HCT116 (cell line): ENCODE measurements at regions not wholly inside any gene's neighbourhood (a gene's known extent, or its start where the extent isn't known, plus 50 kb on each side); places are given as distances from the start of the nearest gene placed in this dataset.

ENCODE experiments used
- ATAC-seq: fragments of 200-7000 bp; cut with Tn5 transposase; 2 replicates; pipeline ENCODE4 v1.9.1; 2020; ENCODE audit warnings: mild to moderate bottlenecking, moderate library complexity
- BruUV-seq: library from RNA; stranded (reverse); fragments of 400-500 nt; replicated peaks from 2 replicates; lab custom pipeline; 2021; lab: Mats Ljungman, UMichigan
- CTCF ChIA-PET: fragments of 300-600 bp; sonication (Branson Sonifier 250); formaldehyde crosslinking; loops from one replicate; lab custom pipeline; 2021; ENCODE audit warnings: antibody characterized with exemption; lab: Charles Lee
- POLR2A ChIA-PET: fragments of 300-600, 350-600 bp; sonication (Branson Sonifier 250); formaldehyde crosslinking; loops from one replicate; lab custom pipeline; 2021; ENCODE audit warnings: antibody characterized with exemption; lab: Charles Lee
- RAD21 ChIA-PET, 2 experiments: fragments of 300-600 bp; sonication (Branson Sonifier 250); formaldehyde crosslinking; loops; one replicate each; lab custom pipeline; 2023; ENCODE audit warnings: low total read pairs in 2 of 2; ENCODE audit not compliant: uncharacterized antibody in 2 of 2, unreplicated experiment in 2 of 2, low non-redundant PET in 1 of 2; lab: Charles Lee
- DNase-seq: peaks from one replicate; pipeline ENCODE4 v3.0.0-alpha.2; 2010; ENCODE audit warnings: low read depth, low spot score
- H2AFZ ChIP-seq: fragments of 200-600 bp; shearing (Covaris generic), sonication (generic); 2 replicates; pipeline ENCODE4 v1.6.1; 2017; ENCODE audit warnings: low read depth, mixed run types, mixed read lengths, antibody characterized with exemption, low read length; ENCODE audit not compliant: poor library complexity, severe bottlenecking
- H3K27ac ChIP-seq: 2 replicates; pipeline ENCODE4 v1.5.1; 2012; ENCODE audit warnings: low read depth, low read length
- H3K27me3 ChIP-seq: fragments of 200-600 bp; sonication (generic); 2 replicates; pipeline ENCODE4 v1.6.1; 2016; ENCODE audit warnings: mixed run types, low read length, mixed read lengths; ENCODE audit not compliant: insufficient read depth
- H3K36me3 ChIP-seq, 2 experiments: fragments of 200-500 bp in 1 of 2; fragments of 200-600 bp in 1 of 2; sonication (Bioruptor generic) in 1 of 2; sonication (generic) in 1 of 2; 2 replicates each; pipeline versions ENCODE4 v1.5.1 to v1.6.1; 2014 to 2016; ENCODE audit warnings: low read length in 2 of 2, inconsistent platforms in 1 of 2, mixed read lengths in 1 of 2, mixed run types in 1 of 2; ENCODE audit not compliant: insufficient read depth in 2 of 2, control insufficient read depth in 1 of 2
- H3K4me1 ChIP-seq, 2 experiments: fragments of 200-600 bp in 1 of 2; sonication (generic) in 1 of 2; 2 replicates each; pipeline versions ENCODE4 v1.5.1 to v1.6.1; 2012 to 2017; ENCODE audit warnings: low read length in 2 of 2, inconsistent platforms in 1 of 2, mild to moderate bottlenecking in 1 of 2, mixed read lengths in 1 of 2, mixed run types in 1 of 2, moderate library complexity in 1 of 2; ENCODE audit not compliant: insufficient read depth in 2 of 2, control insufficient read depth in 1 of 2
- H3K4me2 ChIP-seq: fragments of 200-600 bp; sonication (generic); 2 replicates; pipeline ENCODE4 v1.6.1; 2017; ENCODE audit warnings: mixed run types, low read length, mixed read lengths
- H3K4me3 ChIP-seq, 2 experiments: fragments of 200-600 bp in 1 of 2; sonication (generic) in 1 of 2; replicated peaks in 1 of 2; 2 replicates each; pipeline ENCODE4 v1.5.1; 2011 to 2016; ENCODE audit warnings: low read length in 2 of 2, control low read depth in 1 of 2, low read depth in 1 of 2, mild to moderate bottlenecking in 1 of 2, mixed read lengths in 1 of 2, mixed run types in 1 of 2
- H3K79me2 ChIP-seq: fragments of 200-600 bp; sonication (generic); 2 replicates; pipeline ENCODE4 v1.6.1; 2017; ENCODE audit warnings: mild to moderate bottlenecking, mixed run types, low read length, moderate library complexity, mixed read lengths; ENCODE audit not compliant: insufficient read depth
- H3K9ac ChIP-seq: fragments of 200-600 bp; sonication (generic); 2 replicates; pipeline ENCODE4 v1.6.1; 2016; ENCODE audit warnings: low read length, mixed read lengths
- H3K9me2 ChIP-seq: fragments of 200-600 bp; sonication (generic), shearing (Covaris generic); 2 replicates; pipeline ENCODE4 v1.6.1; 2017; ENCODE audit warnings: mixed run types, mild to moderate bottlenecking, moderate library complexity; ENCODE audit not compliant: insufficient read depth
- H3K9me3 ChIP-seq, 2 experiments: fragments of 200-500 bp in 1 of 2; fragments of 200-600 bp in 1 of 2; sonication (Bioruptor generic) in 1 of 2; sonication (generic) in 1 of 2; 2 replicates each; pipeline ENCODE4 v1.6.1; 2014 to 2017; ENCODE audit warnings: low read length in 2 of 2, mixed read lengths in 2 of 2, inconsistent platforms in 1 of 2, low read depth in 1 of 2, mild to moderate bottlenecking in 1 of 2, mixed run types in 1 of 2, moderate library complexity in 1 of 2; ENCODE audit not compliant: control insufficient read depth in 1 of 2, insufficient read depth in 1 of 2
- H4K20me1 ChIP-seq: fragments of 200-600 bp; sonication (generic), shearing (Covaris generic); 2 replicates; pipeline ENCODE4 v1.6.1; 2017; ENCODE audit warnings: mixed run types, mild to moderate bottlenecking, moderate library complexity; ENCODE audit not compliant: insufficient read depth
- CBX3 ChIP-seq: IDR thresholded peaks from 2 replicates; pipeline ENCODE4 v1.6.1; 2012; ENCODE audit warnings: low read depth
- CEBPB ChIP-seq: IDR thresholded peaks from 2 replicates; pipeline ENCODE4 v1.6.1; 2012; ENCODE audit warnings: low read depth
- EGR1 ChIP-seq: IDR thresholded peaks from 2 replicates; pipeline ENCODE4 v1.6.1; 2012; ENCODE audit warnings: low read depth
- ELF1 ChIP-seq: IDR thresholded peaks from 2 replicates; pipeline ENCODE4 v1.6.1; 2012; ENCODE audit warnings: low read depth, borderline replicate concordance
- EZH2 ChIP-seq: fragments of 200-600 bp; sonication (generic); IDR thresholded peaks from 2 replicates; pipeline ENCODE4 v1.6.1; 2017; ENCODE audit warnings: antibody characterized with exemption, mixed run types
- FOSL1 ChIP-seq: IDR thresholded peaks from 2 replicates; pipeline ENCODE4 v1.6.1; 2012; ENCODE audit warnings: low read depth
- JUND ChIP-seq: IDR thresholded peaks from 2 replicates; pipeline ENCODE4 v1.6.1; 2012
- MAX ChIP-seq: IDR thresholded peaks from 2 replicates; pipeline ENCODE4 v1.6.1; 2012
- POLR2A ChIP-seq: IDR thresholded peaks from 2 replicates; pipeline ENCODE4 v1.7.0; 2011; ENCODE audit warnings: borderline replicate concordance; ENCODE audit not compliant: insufficient read depth, insufficient read length; ENCODE audit errors: extremely low read depth
- POLR2AphosphoS5 ChIP-seq: IDR thresholded peaks from 2 replicates; pipeline ENCODE4 v1.6.1; 2011; ENCODE audit warnings: mild to moderate bottlenecking, low read depth, low read length, moderate library complexity
- RAD21 ChIP-seq: IDR thresholded peaks from 2 replicates; pipeline ENCODE4 v1.6.1; 2012; ENCODE audit warnings: low read depth, mild to moderate bottlenecking
- SIN3A ChIP-seq: IDR thresholded peaks from 2 replicates; pipeline ENCODE4 v1.6.1; 2012; ENCODE audit warnings: low read depth
- SP1 ChIP-seq: IDR thresholded peaks from 2 replicates; pipeline ENCODE4 v1.6.1; 2012; ENCODE audit warnings: low read depth
- SRF ChIP-seq: IDR thresholded peaks from 2 replicates; pipeline ENCODE4 v1.6.1; 2012; ENCODE audit warnings: low read depth
- TCF7L2 ChIP-seq: IDR thresholded peaks from 2 replicates; pipeline ENCODE4 v1.7.0; 2011; ENCODE audit warnings: borderline replicate concordance, inconsistent platforms; ENCODE audit not compliant: insufficient read depth, insufficient read length; ENCODE audit errors: extremely low read depth
- YY1 ChIP-seq: IDR thresholded peaks from 2 replicates; pipeline ENCODE4 v1.6.1; 2011; ENCODE audit warnings: low read length, low read depth, moderate library complexity, mild to moderate bottlenecking; ENCODE audit not compliant: insufficient replicate concordance; ENCODE audit errors: extremely low read depth
- ZBTB33 ChIP-seq: IDR thresholded peaks from 2 replicates; pipeline ENCODE4 v1.6.1; 2011; ENCODE audit warnings: mild to moderate bottlenecking, low read length, moderate library complexity; ENCODE audit not compliant: insufficient replicate concordance; ENCODE audit errors: extremely low read depth
- ZFX ChIP-seq: fragments of 450-650 bp; IDR thresholded peaks from 2 replicates; pipeline ENCODE4 v1.6.1; 2017
- intact Hi-C: fragments of 100-400 bp; cut with micrococcal nuclease; formaldehyde crosslinking; loops from 2 replicates; pipeline ENCODE4 v1.10.0; 2022
- TF ChIP-seq, protein P1 (sequence below), 3 experiments: fragments of 200-600 bp in 1 of 3; sonication (generic) in 1 of 3; IDR thresholded peaks in 2 of 3; conservative IDR thresholded peaks in 1 of 3; 2 replicates each; pipeline ENCODE4 v1.5.1; 2012 to 2017; ENCODE audit warnings: low read depth in 2 of 3, low read length in 2 of 3, antibody characterized with exemption in 1 of 3, borderline replicate concordance in 1 of 3, control low read depth in 1 of 3, mild to moderate bottlenecking in 1 of 3, mixed read lengths in 1 of 3, mixed run types in 1 of 3, moderate library complexity in 1 of 3; ENCODE audit not compliant: insufficient read depth in 1 of 3
- TF ChIP-seq, protein P2 (sequence below): IDR thresholded peaks from 2 replicates; pipeline ENCODE4 v1.6.1; 2012

GRCh38 chr7:88490161-88490560 is 183.5 kb upstream of the STEAP4 start (continued):
- TF ChIP-seq ZBTB33 (no peak), CEBPB (no peak), RAD21 (no peak), YY1 (no peak), POLR2AphosphoS5 (no peak), JUND (no peak)
- TF ChIP-seq, all 23 proteins: peak for 0

GRCh38 chr7:88485821-88486220 is 179.1 kb upstream of the STEAP4 start:
- no peaks in the 10 kb centered on the region for H3K36me3 ChIP-seq
- POLR2A ChIA-PET, result no interaction called here
- TF ChIP-seq, protein P1, sequence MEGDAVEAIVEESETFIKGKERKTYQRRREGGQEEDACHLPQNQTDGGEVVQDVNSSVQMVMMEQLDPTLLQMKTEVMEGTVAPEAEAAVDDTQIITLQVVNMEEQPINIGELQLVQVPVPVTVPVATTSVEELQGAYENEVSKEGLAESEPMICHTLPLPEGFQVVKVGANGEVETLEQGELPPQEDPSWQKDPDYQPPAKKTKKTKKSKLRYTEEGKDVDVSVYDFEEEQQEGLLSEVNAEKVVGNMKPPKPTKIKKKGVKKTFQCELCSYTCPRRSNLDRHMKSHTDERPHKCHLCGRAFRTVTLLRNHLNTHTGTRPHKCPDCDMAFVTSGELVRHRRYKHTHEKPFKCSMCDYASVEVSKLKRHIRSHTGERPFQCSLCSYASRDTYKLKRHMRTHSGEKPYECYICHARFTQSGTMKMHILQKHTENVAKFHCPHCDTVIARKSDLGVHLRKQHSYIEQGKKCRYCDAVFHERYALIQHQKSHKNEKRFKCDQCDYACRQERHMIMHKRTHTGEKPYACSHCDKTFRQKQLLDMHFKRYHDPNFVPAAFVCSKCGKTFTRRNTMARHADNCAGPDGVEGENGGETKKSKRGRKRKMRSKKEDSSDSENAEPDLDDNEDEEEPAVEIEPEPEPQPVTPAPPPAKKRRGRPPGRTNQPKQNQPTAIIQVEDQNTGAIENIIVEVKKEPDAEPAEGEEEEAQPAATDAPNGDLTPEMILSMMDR (IDR thresholded peaks at IDR 0.05 in 2 of 3, conservative IDR thresholded peaks at IDR 0.05 in 1 of 3; ENCODE audit: borderline replicate concordance in 1 of 3, insufficient read depth in 1 of 3, low read depth in 2 of 3, low read length in 2 of 3), result no peak
- TF ChIP-seq FOSL1, result no peak
- TF ChIP-seq MAX, result no peak
- no peak for TF ChIP-seq SIN3A
- no peak for TF ChIP-seq TCF7L2
- TF ChIP-seq, protein P2, sequence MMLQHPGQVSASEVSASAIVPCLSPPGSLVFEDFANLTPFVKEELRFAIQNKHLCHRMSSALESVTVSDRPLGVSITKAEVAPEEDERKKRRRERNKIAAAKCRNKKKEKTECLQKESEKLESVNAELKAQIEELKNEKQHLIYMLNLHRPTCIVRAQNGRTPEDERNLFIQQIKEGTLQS, result no peak
- no peak for TF ChIP-seq YY1
- TF ChIP-seq ELF1, result no peak
- TF ChIP-seq EZH2, result no peak
- no peak for TF ChIP-seq CBX3
- TF ChIP-seq SRF, result no peak
- TF ChIP-seq JUND, result no peak
- TF ChIP-seq POLR2A, result no peak
- TF ChIP-seq CEBPB, result no peak
- no peak for TF ChIP-seq EGR1
- TF ChIP-seq ZBTB33, result no peak
- TF ChIP-seq POLR2AphosphoS5, result no peak
- no peak for TF ChIP-seq SP1
- no peak for TF ChIP-seq ZFX
- ATAC-seq (no peak), DNase-seq (no peak)
- H3K9ac ChIP-seq, result no peak overlapping the region
- intact Hi-C loops, result no loop called here
- no peak overlapping the region for H3K27ac ChIP-seq
- H3K9me2 ChIP-seq, result no peaks in the 10 kb centered on the region
- H3K79me2 ChIP-seq, result no peaks in the 10 kb centered on the region
- RAD21 ChIA-PET, result no interaction called here
- CTCF ChIA-PET, result no interaction called here
- no peaks in the 10 kb centered on the region for H3K4me1 ChIP-seq
- no peak overlapping the region for H3K4me3 ChIP-seq
- BruUV-seq, result no TSS peak
- no peaks in the 10 kb centered on the region for H4K20me1 ChIP-seq
- H3K4me2 ChIP-seq, result no peak overlapping the region
- no peak overlapping the region for H2AFZ ChIP-seq
- H3K9me3 ChIP-seq, result no peaks in the 10 kb centered on the region
- 0 out of 2 replicates have a peak, but pooled peaks cover 5% of the 10 kb centered on the region for H3K27me3 ChIP-seq
